H1 (cell line): ENCODE measurements at regions not wholly inside any gene's neighbourhood (a gene's known extent, or its start where the extent isn't known, plus 50 kb on each side); places are given as distances from the start of the nearest gene placed in this dataset.

Experiments
- CTCF ChIA-PET: fragments of 300-600 bp; sonication (Branson Sonifier 250); formaldehyde crosslinking; loops from one replicate; lab custom pipeline; 2021; ENCODE audit not compliant: partially characterized antibody; lab: Charles Lee
- POLR2A ChIA-PET: fragments of 300-600 bp; sonication (Branson Sonifier 250); formaldehyde crosslinking; loops from one replicate; lab custom pipeline; 2021; ENCODE audit warnings: inconsistent platforms; ENCODE audit not compliant: partially characterized antibody; lab: Charles Lee
- DNase-seq, 2 experiments: peaks; one replicate each; pipeline versions ENCODE4 v3.0.0 to v3.0.0-alpha.2; 2010 to 2022; ENCODE audit warnings: low spot score in 2 of 2, low read depth in 1 of 2, mixed read lengths in 1 of 2
- FAIRE-seq: peaks from 2 replicates; lab custom pipeline; 2011; peaks lifted over from hg19 to GRCh38; lab: Jason Lieb, UNC
- H2AFZ ChIP-seq: 2 replicates; pipeline ENCODE4 v1.8.1; 2012; ENCODE audit warnings: low read length, inconsistent platforms
- H2AK5ac ChIP-seq: 2 replicates; pipeline ENCODE4 v1.6.1; 2013; ENCODE audit warnings: low read depth, low read length
- H2BK120ac ChIP-seq: replicated peaks from 2 replicates; pipeline ENCODE3; 2013; ENCODE audit warnings: low read depth, low read length, inconsistent platforms
- H2BK12ac ChIP-seq: 2 replicates; pipeline ENCODE4 v1.6.1; 2013; ENCODE audit warnings: low read depth, low read length
- H2BK15ac ChIP-seq: 2 replicates; pipeline ENCODE4 v1.6.1; 2013; ENCODE audit warnings: low read length
- H2BK20ac ChIP-seq: 2 replicates; pipeline ENCODE4 v1.6.1; 2013; ENCODE audit warnings: low read length
- H2BK5ac ChIP-seq: 2 replicates; pipeline ENCODE4 v1.6.1; 2013; ENCODE audit warnings: low read depth, low read length
- H3K14ac ChIP-seq: 2 replicates; pipeline ENCODE4 v1.6.1; 2013; ENCODE audit warnings: inconsistent platforms; ENCODE audit not compliant: insufficient read length
- H3K18ac ChIP-seq: 2 replicates; pipeline ENCODE4 v1.6.1; 2013; ENCODE audit warnings: low read length; ENCODE audit errors: extremely low read depth
- H3K23ac ChIP-seq: 2 replicates; pipeline ENCODE4 v1.6.1; 2013; ENCODE audit warnings: inconsistent platforms; ENCODE audit not compliant: insufficient read length
- H3K23me2 ChIP-seq: 2 replicates; pipeline ENCODE4 v1.6.1; 2013; ENCODE audit warnings: low read depth, low read length
- H3K27ac ChIP-seq: 2 replicates; pipeline ENCODE4 v1.6.1; 2011; ENCODE audit warnings: low read depth, low read length, inconsistent platforms
- H3K27me3 ChIP-seq, 4 experiments: replicated peaks in 1 of 4; 1 replicate in 1 of 4; 2 replicates in 3 of 4; pipeline versions ENCODE4 v1.6.1 to v1.8.1; 2011 to 2013; ENCODE audit warnings: low read length in 3 of 4, mild to moderate bottlenecking in 3 of 4, inconsistent platforms in 2 of 4, mixed read lengths in 2 of 4, moderate library complexity in 1 of 4; ENCODE audit not compliant: control insufficient read depth in 3 of 4, insufficient read depth in 3 of 4; ENCODE audit errors: extremely low read depth in 1 of 4
- H3K36me3 ChIP-seq, 4 experiments: 2 replicates each; pipeline versions ENCODE4 v1.6.1 to v1.8.1; 2011 to 2013; ENCODE audit warnings: mild to moderate bottlenecking in 4 of 4, low read length in 3 of 4, moderate library complexity in 2 of 4, control low read depth in 1 of 4, inconsistent platforms in 1 of 4; ENCODE audit not compliant: insufficient read depth in 4 of 4, control insufficient read depth in 2 of 4
- H3K4ac ChIP-seq: replicated peaks from 2 replicates; pipeline ENCODE3; 2013; ENCODE audit warnings: low read length, low read depth, mixed read lengths, inconsistent platforms; ENCODE audit not compliant: insufficient read length
- H3K4me1 ChIP-seq, 4 experiments: replicated peaks in 1 of 4; 1 replicate in 1 of 4; 2 replicates in 3 of 4; pipeline versions ENCODE4 v1.6.1 to v1.8.1; 2011 to 2013; ENCODE audit warnings: low read length in 3 of 4, inconsistent platforms in 2 of 4, mixed read lengths in 1 of 4; ENCODE audit not compliant: insufficient read depth in 4 of 4, control insufficient read depth in 3 of 4
- H3K4me2 ChIP-seq, 2 experiments: 2 replicates each; pipeline versions ENCODE4 v1.6.1 to v1.8.1; 2011 to 2013; ENCODE audit warnings: low read depth in 2 of 2, low read length in 2 of 2, control low read depth in 1 of 2, inconsistent platforms in 1 of 2, mild to moderate bottlenecking in 1 of 2; ENCODE audit not compliant: insufficient read depth in 1 of 2
- H3K4me3 ChIP-seq, 4 experiments: fragments of 200-600, 300-600 bp in 1 of 4; sonication (generic), shearing (Covaris generic), sonication (Bioruptor Twin) in 1 of 4; 2 replicates each; pipeline versions ENCODE4 v1.5.1 to v1.8.1; 2011 to 2016; ENCODE audit warnings: low read length in 4 of 4, low read depth in 3 of 4, control low read depth in 2 of 4, inconsistent platforms in 2 of 4, mild to moderate bottlenecking in 2 of 4, mixed read lengths in 1 of 4, moderate library complexity in 1 of 4; ENCODE audit not compliant: insufficient read depth in 2 of 4; ENCODE audit errors: extremely low read depth in 1 of 4
- H3K56ac ChIP-seq: replicated peaks from 2 replicates; pipeline ENCODE3; 2013; ENCODE audit warnings: low read depth, mild to moderate bottlenecking, mixed read lengths, low read length, inconsistent platforms; ENCODE audit not compliant: insufficient read length
- H3K79me1 ChIP-seq: 2 replicates; pipeline ENCODE4 v1.6.1; 2013; ENCODE audit warnings: low read depth, low read length, control low read depth
- H3K79me2 ChIP-seq, 2 experiments: 2 replicates each; pipeline versions ENCODE4 v1.6.1 to v1.8.1; 2012 to 2013; ENCODE audit warnings: low read length in 2 of 2, mild to moderate bottlenecking in 2 of 2, inconsistent platforms in 1 of 2; ENCODE audit not compliant: insufficient read depth in 2 of 2, control insufficient read depth in 1 of 2
- H3K9ac ChIP-seq, 4 experiments: replicated peaks in 1 of 4; 1 replicate in 1 of 4; 2 replicates in 3 of 4; pipeline versions ENCODE4 v1.6.1 to v1.8.1; 2011 to 2013; ENCODE audit warnings: low read depth in 3 of 4, low read length in 3 of 4, control low read depth in 2 of 4, mild to moderate bottlenecking in 2 of 4, moderate library complexity in 2 of 4, inconsistent platforms in 1 of 4; ENCODE audit errors: extremely low read depth in 1 of 4
- H3K9me3 ChIP-seq, 2 experiments: 2 replicates each; pipeline versions ENCODE4 v1.6.1 to v1.8.1; 2012 to 2013; ENCODE audit warnings: mild to moderate bottlenecking in 2 of 2, moderate library complexity in 2 of 2, control low read depth in 1 of 2, inconsistent platforms in 1 of 2, low read depth in 1 of 2, low read length in 1 of 2, mixed read lengths in 1 of 2; ENCODE audit not compliant: insufficient read depth in 2 of 2
- H4K20me1 ChIP-seq, 2 experiments: replicated peaks in 1 of 2; 2 replicates each; pipeline versions ENCODE3 to v1.8.1; 2011 to 2013; ENCODE audit warnings: inconsistent platforms in 2 of 2, low read length in 2 of 2, mild to moderate bottlenecking in 1 of 2; ENCODE audit not compliant: insufficient read depth in 2 of 2, control insufficient read depth in 1 of 2
- H4K5ac ChIP-seq: 2 replicates; pipeline ENCODE4 v1.6.1; 2013; ENCODE audit warnings: low read length, low read depth, mixed read lengths, inconsistent platforms; ENCODE audit not compliant: insufficient read length
- H4K8ac ChIP-seq: 2 replicates; pipeline ENCODE4 v1.8.0; 2013; ENCODE audit warnings: mild to moderate bottlenecking, moderate library complexity, low read length, inconsistent platforms; ENCODE audit not compliant: insufficient read depth; ENCODE audit errors: extremely low read depth
- H4K91ac ChIP-seq: replicated peaks from 2 replicates; pipeline ENCODE3; 2013; ENCODE audit warnings: low read length, mixed read lengths, inconsistent platforms; ENCODE audit not compliant: insufficient read length
- KDM5A ChIP-seq: fragments of 200-600 bp; IDR thresholded peaks from 2 replicates; pipeline ENCODE4 v1.7.1; 2012; ENCODE audit warnings: mild to moderate bottlenecking, low read length, inconsistent platforms, mixed read lengths
- RAD21 ChIP-seq, 2 experiments: IDR thresholded peaks in 1 of 2; conservative IDR thresholded peaks in 1 of 2; 2 replicates each; pipeline ENCODE4 v1.6.1; 2011; ENCODE audit warnings: low read depth in 2 of 2, low read length in 2 of 2, improper control_type of control experiment in 1 of 2, inconsistent platforms in 1 of 2, mild to moderate bottlenecking in 1 of 2, moderate library complexity in 1 of 2
- SIN3A ChIP-seq, 2 experiments: IDR thresholded peaks in 1 of 2; conservative IDR thresholded peaks in 1 of 2; 2 replicates each; pipeline ENCODE4 v1.6.1; 2011 to 2012; ENCODE audit warnings: low read length in 2 of 2, improper control_type of control experiment in 1 of 2, low read depth in 1 of 2, mild to moderate bottlenecking in 1 of 2
- SIX5 ChIP-seq: IDR thresholded peaks from 2 replicates; pipeline ENCODE4 v1.6.1; 2011; ENCODE audit warnings: mild to moderate bottlenecking, low read depth, low read length
- SRF ChIP-seq: IDR thresholded peaks from 2 replicates; pipeline ENCODE4 v1.6.1; 2011; ENCODE audit warnings: mild to moderate bottlenecking, low read depth, low read length, moderate library complexity

DNA sequence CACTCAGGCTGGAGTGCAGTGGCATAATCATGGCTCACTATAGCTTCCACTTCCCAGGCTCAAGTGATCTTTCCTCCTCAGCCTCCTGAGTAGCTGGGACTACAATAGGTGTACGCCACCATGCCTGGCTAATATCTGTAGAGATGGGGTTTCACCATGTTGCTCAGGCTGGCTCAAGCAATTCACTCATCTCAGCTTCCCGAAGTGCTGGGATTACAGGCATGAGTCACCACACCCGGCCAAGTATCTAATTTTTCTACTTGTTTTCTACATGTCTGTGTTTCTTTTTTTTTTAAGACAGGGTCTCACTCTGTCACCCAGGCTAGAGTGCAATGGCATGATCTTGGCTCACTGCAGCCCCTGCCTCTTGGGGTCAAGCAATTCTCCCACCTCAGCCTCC is 119.7 kb upstream of the MED13L start (continued):
- no peak for TF ChIP-seq SRF

DNA sequence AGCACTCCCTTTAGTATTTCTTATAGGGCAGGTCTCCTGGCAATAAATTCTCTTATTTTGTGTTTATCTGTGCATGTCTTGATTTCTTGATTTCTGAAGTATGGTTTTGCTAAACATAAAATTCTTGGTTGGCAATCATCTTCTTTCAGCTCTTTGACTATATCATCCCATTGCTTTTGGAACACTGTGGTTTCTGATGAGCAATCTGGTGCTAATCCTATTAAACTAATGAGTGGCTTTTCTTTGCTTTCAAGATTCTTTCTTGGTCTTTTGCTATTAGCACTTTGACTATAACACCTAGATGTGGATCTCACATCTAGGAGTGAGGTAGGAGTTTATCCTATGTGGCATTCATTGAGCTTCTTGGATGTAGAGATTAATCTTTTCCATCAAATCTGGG is 120.7 kb upstream of the MED13L start:
- H4K20me1 ChIP-seq: no peaks in the 10 kb centered on the region
- H3K14ac ChIP-seq: no peak overlapping the region
- H3K23ac ChIP-seq: no peak overlapping the region
- H3K4me1 ChIP-seq: no peaks in the 10 kb centered on the region
- H4K8ac ChIP-seq: no peak overlapping the region
- H2BK5ac ChIP-seq: no peak overlapping the region
- DNase-seq (no peak), FAIRE-seq (no peak)
- H2BK15ac ChIP-seq: no peak overlapping the region
- H2BK120ac ChIP-seq: no peak overlapping the region
- H2AFZ ChIP-seq: no peak overlapping the region
- H3K23me2 ChIP-seq: no peaks in the 10 kb centered on the region
- ChIA-PET POLR2A (interaction anchor here (1.2 to 1.5 kb wide), 2 partner anchors 8 to 11 kb away, joined by 3 to 4 read pairs; no protein-coding TSS in a partner anchor), CTCF (interaction anchor here (1.1 kb wide), 1 partner anchor 43 kb away, joined by 3 read pairs; no protein-coding TSS in a partner anchor)
- no peak overlapping the region for H3K56ac ChIP-seq
- no peak overlapping the region for H2BK20ac ChIP-seq
- no peaks in the 10 kb centered on the region for H3K9me3 ChIP-seq
- H3K18ac ChIP-seq: no peak overlapping the region
- no peak overlapping the region for H3K4ac ChIP-seq
- no peaks in the 10 kb centered on the region for H3K27me3 ChIP-seq
- no peaks in the 10 kb centered on the region; a peak in 1 of 8 replicates for H3K36me3 ChIP-seq
- no peak overlapping the region for H3K4me3 ChIP-seq
- H3K79me2 ChIP-seq: no peaks in the 10 kb centered on the region
- no peak overlapping the region for H3K4me2 ChIP-seq
- H4K5ac ChIP-seq: no peak overlapping the region
- H3K79me1 ChIP-seq: no peaks in the 10 kb centered on the region
- no peak overlapping the region for H2BK12ac ChIP-seq
- H2AK5ac ChIP-seq: no peak overlapping the region
- H4K91ac ChIP-seq: no peak overlapping the region
- H3K9ac ChIP-seq: no peak overlapping the region
- H3K27ac ChIP-seq: no peak overlapping the region
- TF ChIP-seq KDM5A (no peak), SIX5 (no peak), SIN3A (conservative IDR thresholded peaks at IDR 0.05 in 1 of 2, IDR thresholded peaks at IDR 0.05 in 1 of 2; ENCODE audit: low read depth in 1 of 2, low read length in 2 of 2) (no peak), RAD21 (IDR thresholded peaks at IDR 0.05 in 1 of 2, conservative IDR thresholded peaks at IDR 0.05 in 1 of 2; ENCODE audit: low read depth in 2 of 2, low read length in 2 of 2) (no peak)
